Panc1 (cell line): ENCODE measurements at regions not wholly inside any gene's neighbourhood (a gene's known extent, or its start where the extent isn't known, plus 50 kb on each side); places are given as distances from the start of the nearest gene placed in this dataset.

Experiments
- ATAC-seq: fragments of 200-7000 bp; cut with Tn5 transposase; 2 replicates; pipeline ENCODE4 v1.9.1; 2020; ENCODE audit warnings: mild to moderate bottlenecking, moderate library complexity
- BruUV-seq: library from RNA; stranded (reverse); fragments of 400-500 nt; replicated peaks from 2 replicates; lab custom pipeline; 2021; lab: Mats Ljungman, UMichigan
- CTCF ChIA-PET: fragments of 300-600 bp; sonication (Branson Sonifier 250); formaldehyde crosslinking; loops from one replicate; lab custom pipeline; 2022; ENCODE audit warnings: antibody characterized with exemption; lab: Charles Lee
- POLR2A ChIA-PET: fragments of 300-600 bp; sonication (Branson Sonifier 250); formaldehyde crosslinking; loops from one replicate; lab custom pipeline; 2022; ENCODE audit warnings: antibody characterized with exemption; lab: Charles Lee
- DNase-seq: peaks from one replicate; pipeline ENCODE4 v3.0.0-alpha.2; 2010; ENCODE audit warnings: low read depth, low spot score
- H3K27ac ChIP-seq: 2 replicates; pipeline ENCODE4 v1.5.1; 2011; ENCODE audit warnings: mild to moderate bottlenecking, low read length, inconsistent platforms
- H3K27me3 ChIP-seq: fragments of 200-500 bp; sonication (Bioruptor generic); 2 replicates; pipeline ENCODE4 v1.6.0; 2014; ENCODE audit warnings: low read length, inconsistent platforms; ENCODE audit not compliant: control insufficient read depth, insufficient read depth
- H3K36me3 ChIP-seq: fragments of 200-500 bp; sonication (Bioruptor generic); 2 replicates; pipeline ENCODE4 v1.5.1; 2014; ENCODE audit warnings: inconsistent platforms, mild to moderate bottlenecking, low read length, moderate library complexity; ENCODE audit not compliant: control insufficient read depth, insufficient read depth
- H3K4me1 ChIP-seq: 2 replicates; pipeline ENCODE4 v1.5.1; 2011; ENCODE audit warnings: inconsistent platforms, mild to moderate bottlenecking, low read length, moderate library complexity; ENCODE audit not compliant: control insufficient read depth, insufficient read depth
- H3K4me3 ChIP-seq, 2 experiments: 2 replicates each; pipeline ENCODE4 v1.5.1; 2011 to 2012; ENCODE audit warnings: low read depth in 2 of 2, low read length in 2 of 2, mild to moderate bottlenecking in 2 of 2, inconsistent platforms in 1 of 2, moderate library complexity in 1 of 2
- H3K9me3 ChIP-seq: fragments of 200-500 bp; sonication (Bioruptor generic); 2 replicates; pipeline ENCODE4 v1.5.1; 2014; ENCODE audit warnings: low read depth, mild to moderate bottlenecking, inconsistent platforms, low read length, moderate library complexity; ENCODE audit not compliant: control insufficient read depth, insufficient read depth
- CTCF ChIP-seq: fragments of 450-650 bp; IDR thresholded peaks from 2 replicates; pipeline ENCODE4 v1.5.1; 2017; ENCODE audit warnings: mild to moderate bottlenecking
- POLR2AphosphoS5 ChIP-seq: IDR thresholded peaks from 2 replicates; pipeline ENCODE4 v1.6.1; 2012; ENCODE audit warnings: mild to moderate bottlenecking, low read depth, low read length, moderate library complexity
- REST ChIP-seq, 2 experiments: IDR thresholded peaks; 2 replicates each; pipeline ENCODE4 v1.6.1; 2011 to 2012; ENCODE audit warnings: low read depth in 2 of 2, control low read depth in 1 of 2, low read length in 1 of 2, mild to moderate bottlenecking in 1 of 2, moderate library complexity in 1 of 2; ENCODE audit not compliant: insufficient read depth in 1 of 2
- SIN3A ChIP-seq: IDR thresholded peaks from 2 replicates; pipeline ENCODE4 v1.6.1; 2012; ENCODE audit warnings: low read depth, mild to moderate bottlenecking, low read length, moderate library complexity, borderline replicate concordance; ENCODE audit not compliant: insufficient read depth
- TCF7L2 ChIP-seq: IDR thresholded peaks from 2 replicates; pipeline ENCODE4 v1.6.1; 2011; ENCODE audit warnings: mild to moderate bottlenecking, low read depth, low read length, inconsistent platforms
- in situ Hi-C: cut with HindIII; loops from 2 replicates; pipeline ENCODE4 v1.10.0; 2016; ENCODE audit warnings: low sequenced_read_pairs, low pct_unique_long_range_greater_than_20kb
- intact Hi-C: fragments of 100-400 bp; cut with micrococcal nuclease; formaldehyde crosslinking; loops from one replicate; pipeline ENCODE4 v1.10.0; 2022; ENCODE audit not compliant: unreplicated experiment

- TF ChIP-seq CTCF (no peak), TCF7L2 (no peak), POLR2AphosphoS5 (no peak), REST (IDR thresholded peaks at IDR 0.05; ENCODE audit: insufficient read depth in 1 of 2, low read depth in 2 of 2, low read length in 1 of 2) (no peak)
- no peaks in the 10 kb centered on the region for H3K36me3 ChIP-seq
- no peak overlapping the region for H3K4me3 ChIP-seq
- H3K9me3 ChIP-seq = no peaks in the 10 kb centered on the region
- DNase-seq (no peak), ATAC-seq (no peak)
- no peaks in the 10 kb centered on the region for H3K27me3 ChIP-seq
- ChIA-PET CTCF (no interaction called here), POLR2A (no interaction called here)
- in situ Hi-C loops = no loop called here
- no peak overlapping the region for H3K27ac ChIP-seq
- intact Hi-C loops = no loop called here
- H3K4me1 ChIP-seq = no peaks in the 10 kb centered on the region
- no TSS peak for BruUV-seq
Observed at GRCh38 chr13:58476206-58476918, 844.8 kb downstream of the PCDH17 start.

GRCh38 chr13:58478858-58479257 lies 847.3 kb downstream of the PCDH17 start:
- no peaks in the 10 kb centered on the region for H3K27me3 ChIP-seq
- H3K27ac ChIP-seq = no peak overlapping the region
- no peaks in the 10 kb centered on the region for H3K36me3 ChIP-seq
- BruUV-seq = no TSS peak
- H3K9me3 ChIP-seq = no peaks in the 10 kb centered on the region
- TF ChIP-seq CTCF (no peak), REST (IDR thresholded peaks at IDR 0.05; ENCODE audit: insufficient read depth in 1 of 2, low read depth in 2 of 2, low read length in 1 of 2) (no peak), SIN3A (no peak), TCF7L2 (no peak), POLR2AphosphoS5 (no peak)
- in situ Hi-C loops = no loop called here
- ChIA-PET POLR2A (no interaction called here), CTCF (no interaction called here)
- intact Hi-C loops = no loop called here
- DNase-seq = no peak
- ATAC-seq = no peak
- H3K4me1 ChIP-seq = no peaks in the 10 kb centered on the region
- H3K4me3 ChIP-seq = no peak overlapping the region
